ENCODE measurements at regions not wholly inside any gene's neighbourhood (a gene's known extent, or its start where the extent isn't known, plus 50 kb on each side); places are given as distances from the start of the nearest gene placed in this dataset.
"Not testable (repeated sequence)": the region's sequence is repeated elsewhere in the genome, so short reads cannot be mapped to it uniquely, and the experiment has no call there.

DNA sequence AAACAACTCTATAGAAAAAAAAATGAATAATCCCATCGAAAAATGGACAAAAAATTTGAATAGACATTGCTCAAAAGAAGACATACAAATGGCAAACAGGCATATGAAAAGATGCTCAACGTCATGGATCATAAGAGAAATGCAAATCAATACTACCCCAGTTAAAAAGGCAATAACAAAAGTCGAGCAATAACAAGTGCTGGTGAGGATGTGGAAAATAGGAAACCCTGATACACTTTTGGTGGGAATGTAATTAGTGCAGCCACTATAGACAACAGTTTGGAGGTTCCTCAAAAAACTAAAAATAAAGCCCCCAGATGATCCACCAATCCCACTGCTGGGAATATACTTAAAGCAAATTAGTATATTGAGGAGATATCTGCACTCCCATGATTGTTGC lies 701.5 kb downstream of the NUP35 start:
- no peak overlapping the region for H2AFZ ChIP-seq (ENCODE audit: low read depth, low read length)

DNA sequence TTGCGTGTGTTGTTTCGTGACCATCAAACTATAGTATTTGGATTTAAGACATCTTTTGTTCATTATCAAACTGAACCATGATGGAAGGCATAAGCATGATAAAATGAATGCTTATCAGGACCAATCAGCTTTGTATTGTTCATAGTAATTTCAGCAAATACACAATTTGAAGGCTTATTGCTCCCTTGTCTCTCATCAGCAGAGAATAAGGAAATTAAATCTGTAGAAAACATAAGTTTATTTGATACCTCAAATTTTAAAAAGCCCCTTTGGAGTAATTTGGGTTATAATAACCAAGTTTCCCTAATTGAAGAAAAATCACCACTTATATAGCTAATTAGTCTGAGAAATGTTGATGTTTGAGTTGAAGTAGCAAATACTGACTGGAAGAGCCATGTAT lies 705.7 kb downstream of the NUP35 start:
- Histone ChIP-seq H3K36me3 (ENCODE audit: insufficient read depth, low read length) (no peaks in the 10 kb centered on the region), H3K27me3 (ENCODE audit: insufficient read depth, low read length) (no peaks in the 10 kb centered on the region), H3K9me3 (ENCODE audit: low read length) (no peaks in the 10 kb centered on the region), H2AFZ (ENCODE audit: low read depth, low read length) (no peak overlapping the region), H3K4me3 (ENCODE audit: low read length) (no peak overlapping the region), H3K4me1 (ENCODE audit: insufficient read depth, low read length) (no peaks in the 10 kb centered on the region)

More for the DNA sequence above, 701.5 kb downstream of the NUP35 start:
- Histone ChIP-seq H3K27me3 (ENCODE audit: insufficient read depth, low read length) (no peaks in the 10 kb centered on the region), H3K4me3 (ENCODE audit: low read length) (no peak overlapping the region), H3K4me1 (ENCODE audit: insufficient read depth, low read length) (no peaks in the 10 kb centered on the region), H3K36me3 (ENCODE audit: insufficient read depth, low read length) (no peaks in the 10 kb centered on the region), H3K9me3 (ENCODE audit: low read length) (no peaks in the 10 kb centered on the region)

- Histone ChIP-seq H2AFZ (ENCODE audit: low read depth, low read length) (no peak overlapping the region), H3K4me3 (ENCODE audit: low read length) (no peak overlapping the region), H3K27me3 (ENCODE audit: insufficient read depth, low read length) (no peaks in the 10 kb centered on the region), H3K9me3 (ENCODE audit: low read length) (no peaks in the 10 kb centered on the region), H3K4me1 (ENCODE audit: insufficient read depth, low read length) (no peaks in the 10 kb centered on the region), H3K36me3 (ENCODE audit: insufficient read depth, low read length) (no peaks in the 10 kb centered on the region)
These were observed 712.9 kb downstream of the NUP35 start for GRCh38 chr2:183837157-183837556.

GRCh38 chr2:183838295-183838694 lies 714.1 kb downstream of the NUP35 start:
- H2AFZ ChIP-seq (ENCODE audit: low read depth, low read length): no peak overlapping the region
- no peak overlapping the region for H3K4me3 ChIP-seq (ENCODE audit: low read length)
- H3K4me1 ChIP-seq (ENCODE audit: insufficient read depth, low read length): no peaks in the 10 kb centered on the region
- H3K9me3 ChIP-seq (ENCODE audit: low read length): no peaks in the 10 kb centered on the region
- no peaks in the 10 kb centered on the region for H3K36me3 ChIP-seq (ENCODE audit: insufficient read depth, low read length)
- H3K27me3 ChIP-seq (ENCODE audit: insufficient read depth, low read length): no peaks in the 10 kb centered on the region

DNA sequence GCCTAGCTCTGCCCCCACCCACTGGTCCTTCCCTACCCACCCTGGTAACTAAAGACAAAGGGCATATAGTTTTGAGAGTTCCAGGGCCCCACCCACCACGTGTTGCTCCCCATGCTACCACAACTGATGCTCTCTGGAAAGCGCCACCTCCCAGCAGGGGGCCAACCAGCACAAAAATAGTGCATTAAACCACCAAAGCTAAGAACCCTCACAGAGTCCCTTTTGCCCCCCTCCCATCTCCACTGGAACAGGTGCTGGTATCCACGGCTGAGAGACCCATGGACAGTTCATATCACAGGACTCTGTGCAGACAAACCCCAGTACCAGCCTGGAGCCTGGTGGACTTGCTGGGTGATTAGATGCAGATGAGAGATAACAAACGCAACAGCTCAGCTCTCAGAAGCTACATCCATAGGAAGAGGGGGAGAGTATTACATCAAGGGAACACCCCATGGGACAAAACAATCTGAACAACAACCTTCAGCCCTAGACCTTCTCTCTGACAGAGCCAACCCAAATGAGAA lies 715.9 kb downstream of the NUP35 start:
- no peak overlapping the region for H2AFZ ChIP-seq (ENCODE audit: low read depth, low read length)
- H3K4me3 ChIP-seq (ENCODE audit: low read length): no peak overlapping the region
- no peaks in the 10 kb centered on the region for H3K36me3 ChIP-seq (ENCODE audit: insufficient read depth, low read length)
- H3K9me3 ChIP-seq (ENCODE audit: low read length): no peaks in the 10 kb centered on the region
- no peaks in the 10 kb centered on the region for H3K4me1 ChIP-seq (ENCODE audit: insufficient read depth, low read length)
- no peaks in the 10 kb centered on the region for H3K27me3 ChIP-seq (ENCODE audit: insufficient read depth, low read length)

GRCh38 chr2:183849826-183850225 lies 725.6 kb downstream of the NUP35 start:
- H3K9me3 ChIP-seq (ENCODE audit: low read length); H3K27me3 ChIP-seq (ENCODE audit: insufficient read depth, low read length); H3K36me3 ChIP-seq (ENCODE audit: insufficient read depth, low read length); H2AFZ ChIP-seq (ENCODE audit: low read depth, low read length); H3K4me3 ChIP-seq (ENCODE audit: low read length); H3K4me1 ChIP-seq (ENCODE audit: insufficient read depth, low read length): not testable (repeated sequence)

- H3K36me3 ChIP-seq (ENCODE audit: insufficient read depth, low read length): no peaks in the 10 kb centered on the region
- H3K27me3 ChIP-seq (ENCODE audit: insufficient read depth, low read length): no peaks in the 10 kb centered on the region
- no peak overlapping the region for H2AFZ ChIP-seq (ENCODE audit: low read depth, low read length)
- H3K9me3 ChIP-seq (ENCODE audit: low read length): no peaks in the 10 kb centered on the region
- no peaks in the 10 kb centered on the region for H3K4me1 ChIP-seq (ENCODE audit: insufficient read depth, low read length)
- no peak overlapping the region for H3K4me3 ChIP-seq (ENCODE audit: low read length)
These were observed 734.9 kb downstream of the NUP35 start for GRCh38 chr2:183859129-183859528.

- H3K27me3 ChIP-seq (ENCODE audit: insufficient read depth, low read length): no peaks in the 10 kb centered on the region
- no peaks in the 10 kb centered on the region for H3K4me1 ChIP-seq (ENCODE audit: insufficient read depth, low read length)
- H2AFZ ChIP-seq (ENCODE audit: low read depth, low read length): no peak overlapping the region
- no peaks in the 10 kb centered on the region for H3K9me3 ChIP-seq (ENCODE audit: low read length)
- H3K4me3 ChIP-seq (ENCODE audit: low read length): no peak overlapping the region
- H3K36me3 ChIP-seq (ENCODE audit: insufficient read depth, low read length): no peaks in the 10 kb centered on the region
These were observed 731.7 kb upstream of the ZNF804A start for GRCh38 chr2:183866666-183867065.

- H3K27me3 ChIP-seq (ENCODE audit: insufficient read depth, low read length): no peaks in the 10 kb centered on the region
- no peaks in the 10 kb centered on the region for H3K36me3 ChIP-seq (ENCODE audit: insufficient read depth, low read length)
- H2AFZ ChIP-seq (ENCODE audit: low read depth, low read length): no peak overlapping the region
- H3K4me3 ChIP-seq (ENCODE audit: low read length): no peak overlapping the region
- H3K4me1 ChIP-seq (ENCODE audit: insufficient read depth, low read length): no peaks in the 10 kb centered on the region
- H3K9me3 ChIP-seq (ENCODE audit: low read length): no peaks in the 10 kb centered on the region
These were observed 731.1 kb upstream of the ZNF804A start for GRCh38 chr2:183867206-183867605.

- H3K4me3 ChIP-seq (ENCODE audit: low read length): no peak overlapping the region
- H3K36me3 ChIP-seq (ENCODE audit: insufficient read depth, low read length): no peaks in the 10 kb centered on the region
- no peaks in the 10 kb centered on the region for H3K9me3 ChIP-seq (ENCODE audit: low read length)
- H2AFZ ChIP-seq (ENCODE audit: low read depth, low read length): no peak overlapping the region
- no peaks in the 10 kb centered on the region for H3K4me1 ChIP-seq (ENCODE audit: insufficient read depth, low read length)
- no peaks in the 10 kb centered on the region for H3K27me3 ChIP-seq (ENCODE audit: insufficient read depth, low read length)
These were observed 730.2 kb upstream of the ZNF804A start for GRCh38 chr2:183868153-183868552.

DNA sequence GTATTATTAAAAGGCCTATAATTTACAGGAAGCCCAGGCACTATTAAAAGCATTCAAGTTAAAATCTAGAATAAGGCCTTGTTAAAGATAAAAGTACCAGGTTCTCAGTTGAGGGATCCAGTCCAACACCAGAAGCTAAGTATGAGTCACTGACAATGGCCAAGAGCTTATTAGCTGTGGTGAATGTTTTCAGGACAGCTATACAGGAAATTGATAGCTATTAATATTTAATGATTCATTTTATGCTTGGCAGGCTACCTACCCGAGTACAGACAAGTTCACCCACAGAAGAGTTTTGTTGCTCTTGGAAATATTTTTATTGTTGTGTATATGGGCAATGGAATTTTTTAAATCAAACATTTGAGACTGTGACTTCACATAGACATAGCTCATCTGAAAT lies 729.6 kb upstream of the ZNF804A start:
- H3K9me3 ChIP-seq (ENCODE audit: low read length): no peaks in the 10 kb centered on the region
- no peaks in the 10 kb centered on the region for H3K36me3 ChIP-seq (ENCODE audit: insufficient read depth, low read length)
- H3K27me3 ChIP-seq (ENCODE audit: insufficient read depth, low read length): no peaks in the 10 kb centered on the region
- no peaks in the 10 kb centered on the region for H3K4me1 ChIP-seq (ENCODE audit: insufficient read depth, low read length)
- no peak overlapping the region for H2AFZ ChIP-seq (ENCODE audit: low read depth, low read length)
- H3K4me3 ChIP-seq (ENCODE audit: low read length): no peak overlapping the region

GRCh38 chr2:183872131-183872530 lies 726.2 kb upstream of the ZNF804A start:
- Histone ChIP-seq H3K4me1 (ENCODE audit: insufficient read depth, low read length) (no peaks in the 10 kb centered on the region), H3K36me3 (ENCODE audit: insufficient read depth, low read length) (no peaks in the 10 kb centered on the region), H2AFZ (ENCODE audit: low read depth, low read length) (no peak overlapping the region), H3K9me3 (ENCODE audit: low read length) (no peaks in the 10 kb centered on the region), H3K4me3 (ENCODE audit: low read length) (no peak overlapping the region), H3K27me3 (ENCODE audit: insufficient read depth, low read length) (no peaks in the 10 kb centered on the region)

GRCh38 chr2:183881978-183882377 lies 716.4 kb upstream of the ZNF804A start:
- Histone ChIP-seq H3K4me3 (ENCODE audit: low read length) (no peak overlapping the region), H3K36me3 (ENCODE audit: insufficient read depth, low read length) (no peaks in the 10 kb centered on the region), H3K4me1 (ENCODE audit: insufficient read depth, low read length) (no peaks in the 10 kb centered on the region), H2AFZ (ENCODE audit: low read depth, low read length) (no peak overlapping the region), H3K27me3 (ENCODE audit: insufficient read depth, low read length) (no peaks in the 10 kb centered on the region), H3K9me3 (ENCODE audit: low read length) (no peaks in the 10 kb centered on the region)

DNA sequence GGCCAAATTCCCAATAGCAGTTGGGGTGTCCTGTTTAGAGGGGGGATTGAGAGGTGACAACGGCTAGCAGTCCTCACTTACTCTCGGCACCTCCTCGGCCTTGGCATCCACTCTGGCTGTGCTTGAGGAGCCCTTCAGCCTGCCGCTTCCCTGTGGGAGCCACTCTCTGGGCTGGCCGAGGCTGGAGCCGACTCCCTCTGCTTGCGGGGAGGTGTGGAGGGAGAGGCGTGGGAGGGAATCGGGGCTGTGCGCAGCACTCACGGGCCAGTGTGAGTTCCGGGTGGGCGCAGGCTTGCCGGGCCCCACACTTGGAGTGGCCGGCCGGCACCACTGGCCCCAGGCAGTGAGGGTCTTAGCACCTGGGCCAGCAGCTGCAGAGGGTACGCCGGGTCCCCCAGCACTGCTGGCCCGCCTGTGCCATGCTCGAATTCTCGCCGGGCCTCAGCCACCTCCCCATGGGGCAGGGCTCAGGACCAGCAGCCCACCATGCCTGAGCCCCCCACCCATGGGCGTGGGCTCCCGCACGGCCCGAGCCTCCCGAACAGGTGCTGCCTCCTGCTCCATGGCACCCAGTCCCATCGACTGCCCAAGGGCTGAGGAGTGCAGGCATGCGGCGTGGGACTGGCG lies 705.9 kb upstream of the ZNF804A start:
- no peaks in the 10 kb centered on the region for H3K4me1 ChIP-seq (ENCODE audit: insufficient read depth, low read length)
- no peak overlapping the region for H2AFZ ChIP-seq (ENCODE audit: low read depth, low read length)
- H3K27me3 ChIP-seq (ENCODE audit: insufficient read depth, low read length): no peaks in the 10 kb centered on the region
- H3K4me3 ChIP-seq (ENCODE audit: low read length): no peak overlapping the region
- H3K9me3 ChIP-seq (ENCODE audit: low read length): no peaks in the 10 kb centered on the region
- no peaks in the 10 kb centered on the region for H3K36me3 ChIP-seq (ENCODE audit: insufficient read depth, low read length)

Measured in neuron (in vitro differentiated cells).